ENCODE measurements at regions not wholly inside any gene's neighbourhood (a gene's known extent, or its start where the extent isn't known, plus 50 kb on each side); places are given as distances from the start of the nearest gene placed in this dataset.

- intact Hi-C loops (cut with DNase I; ENCODE audit: low total_unique reads) = no loop called here
- TF ChIP-seq POLR2A (IDR thresholded peaks at IDR 0.05) = no peak
- TF ChIP-seq CTCF (IDR thresholded peaks at IDR 0.05) = no peak
- no peak overlapping the region for H3K4me3 ChIP-seq
Observed at GRCh38 chr5:101663543-101663942, 632.5 kb downstream of the SLCO4C1 start.

DNA sequence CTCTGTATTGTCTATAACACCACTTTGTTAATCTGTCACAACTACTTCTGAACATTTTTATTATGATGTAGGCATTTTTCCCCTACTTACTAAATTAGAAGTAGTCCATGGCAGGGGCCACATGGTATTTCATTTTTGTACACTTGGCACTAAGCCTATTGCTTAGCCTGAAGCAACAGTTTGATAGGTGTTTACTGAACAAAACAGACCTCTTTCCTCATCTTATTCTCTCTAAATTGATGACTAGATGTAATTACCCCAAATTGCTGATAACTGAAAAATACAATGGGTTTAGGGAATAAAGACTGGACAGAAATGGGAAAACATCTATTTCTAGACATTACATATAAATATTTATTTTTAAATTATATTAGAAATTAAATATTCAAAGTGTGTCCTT is 633.8 kb downstream of the SLCO4C1 start:
- no peak overlapping the region for H3K27ac ChIP-seq
- intact Hi-C loops (cut with DNase I; ENCODE audit: low total_unique reads) = no loop called here
- H3K27me3 ChIP-seq = no peaks in the 10 kb centered on the region
- H3K36me3 ChIP-seq = no peaks in the 10 kb centered on the region
- no peak overlapping the region for H3K4me3 ChIP-seq
- no peaks in the 10 kb centered on the region for H3K4me1 ChIP-seq
- no peak for TF ChIP-seq POLR2A (IDR thresholded peaks at IDR 0.05)
- TF ChIP-seq CTCF (IDR thresholded peaks at IDR 0.05) = no peak
- H3K9me3 ChIP-seq = no peaks in the 10 kb centered on the region
- no peak for DNase-seq

More at GRCh38 chr5:101663543-101663942, 632.5 kb downstream of the SLCO4C1 start:
- no peaks in the 10 kb centered on the region for H3K27me3 ChIP-seq
- no peak for DNase-seq
- no peak overlapping the region for H3K27ac ChIP-seq
- no peaks in the 10 kb centered on the region for H3K9me3 ChIP-seq
- no peaks in the 10 kb centered on the region for H3K4me1 ChIP-seq
- no peaks in the 10 kb centered on the region for H3K36me3 ChIP-seq

GRCh38 chr5:101658433-101658832 is 637.7 kb downstream of the SLCO4C1 start:
- Histone ChIP-seq H3K36me3 (no peaks in the 10 kb centered on the region), H3K9me3 (no peaks in the 10 kb centered on the region), H3K27me3 (no peaks in the 10 kb centered on the region), H3K4me3 (no peak overlapping the region), H3K4me1 (no peaks in the 10 kb centered on the region), H3K27ac (no peak overlapping the region)
- TF ChIP-seq CTCF (IDR thresholded peaks at IDR 0.05) (no peak), POLR2A (IDR thresholded peaks at IDR 0.05) (no peak)
- no peak for DNase-seq
- intact Hi-C loops (cut with DNase I; ENCODE audit: low total_unique reads) = no loop called here

DNA sequence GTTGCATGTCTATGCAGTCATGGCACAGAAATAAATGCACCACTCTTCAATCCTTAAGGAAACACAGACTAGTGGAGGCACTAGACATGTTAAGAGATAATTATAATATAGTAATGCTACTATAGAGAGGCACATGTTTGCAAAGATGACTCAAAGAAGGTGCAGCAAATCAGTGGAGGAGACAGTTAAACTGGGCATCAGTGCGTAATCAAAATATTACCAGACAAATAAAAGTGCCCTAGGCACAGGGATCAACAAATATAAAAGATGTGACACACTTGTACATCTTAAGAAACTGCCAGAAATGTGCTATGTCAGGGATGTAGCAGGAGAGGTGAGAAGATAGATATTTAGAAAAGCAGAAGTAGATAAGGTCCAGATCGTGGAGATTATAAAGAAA is 642.1 kb downstream of the SLCO4C1 start:
- Histone ChIP-seq H3K4me3 (no peak overlapping the region), H3K9me3 (no peaks in the 10 kb centered on the region), H3K36me3 (no peaks in the 10 kb centered on the region), H3K4me1 (no peaks in the 10 kb centered on the region), H3K27me3 (no peaks in the 10 kb centered on the region), H3K27ac (no peak overlapping the region)
- TF ChIP-seq CTCF (IDR thresholded peaks at IDR 0.05) (no peak), POLR2A (IDR thresholded peaks at IDR 0.05) (no peak)
- intact Hi-C loops (cut with DNase I; ENCODE audit: low total_unique reads) = no loop called here
- no peak for DNase-seq

- no peak for DNase-seq
- no peaks in the 10 kb centered on the region for H3K36me3 ChIP-seq
- H3K27me3 ChIP-seq = no peaks in the 10 kb centered on the region
- no peak for TF ChIP-seq POLR2A (IDR thresholded peaks at IDR 0.05)
- no peak for TF ChIP-seq CTCF (IDR thresholded peaks at IDR 0.05)
- no peak overlapping the region for H3K27ac ChIP-seq
- H3K9me3 ChIP-seq = no peaks in the 10 kb centered on the region
- H3K4me3 ChIP-seq = no peak overlapping the region
- no peaks in the 10 kb centered on the region for H3K4me1 ChIP-seq
- intact Hi-C loops (cut with DNase I; ENCODE audit: low total_unique reads) = no loop called here
Observed at GRCh38 chr5:101647861-101648260, 648.2 kb downstream of the SLCO4C1 start.

All from uterus (tissue), 3 donors.